HL-60 (cell line): ENCODE measurements at regions not wholly inside any gene's neighbourhood (a gene's known extent, or its start where the extent isn't known, plus 50 kb on each side); places are given as distances from the start of the nearest gene placed in this dataset.

Source experiments
- DNase-seq, 2 experiments: peaks; one replicate each; pipeline ENCODE4 v3.0.0-alpha.2; 2010 to 2020; ENCODE audit warnings: low read depth in 1 of 2, low spot score in 1 of 2
- H3K27ac ChIP-seq: fragments of 250-450 bp; sonication (Bioruptor Pico); replicated peaks from 2 replicates; pipeline ENCODE4 v1.5.1; 2020; ENCODE audit warnings: mild to moderate bottlenecking, moderate library complexity
- H3K27me3 ChIP-seq: fragments of 250-450 bp; sonication (Bioruptor Pico); 2 replicates; pipeline ENCODE4 v1.5.1; 2021; ENCODE audit warnings: mild to moderate bottlenecking, moderate library complexity; ENCODE audit not compliant: insufficient read depth, poor library complexity, severe bottlenecking
- H3K4me3 ChIP-seq: replicated peaks from 2 replicates; pipeline ENCODE4 v1.5.1; 2011; ENCODE audit warnings: mild to moderate bottlenecking, control low read depth, low read length; ENCODE audit not compliant: insufficient read depth
- GABPA ChIP-seq: IDR thresholded peaks from 2 replicates; pipeline ENCODE4 v1.6.1; 2012; ENCODE audit warnings: low read depth
- POLR2AphosphoS5 ChIP-seq: IDR thresholded peaks from 2 replicates; pipeline ENCODE4 v1.6.1; 2012; ENCODE audit warnings: low read depth
- REST ChIP-seq: IDR thresholded peaks from 2 replicates; pipeline ENCODE4 v1.6.1; 2012; ENCODE audit warnings: low read depth; ENCODE audit not compliant: insufficient replicate concordance
- SPI1 ChIP-seq: IDR thresholded peaks from 2 replicates; pipeline ENCODE4 v1.6.1; 2012; ENCODE audit warnings: low read depth, mild to moderate bottlenecking, borderline replicate concordance
- TF ChIP-seq, protein P1 (sequence below): IDR thresholded peaks from one replicate; pipeline ENCODE4 v1.5.1; 2011; ENCODE audit warnings: low read length, control low read depth, inconsistent platforms; ENCODE audit not compliant: insufficient read depth

DNA sequence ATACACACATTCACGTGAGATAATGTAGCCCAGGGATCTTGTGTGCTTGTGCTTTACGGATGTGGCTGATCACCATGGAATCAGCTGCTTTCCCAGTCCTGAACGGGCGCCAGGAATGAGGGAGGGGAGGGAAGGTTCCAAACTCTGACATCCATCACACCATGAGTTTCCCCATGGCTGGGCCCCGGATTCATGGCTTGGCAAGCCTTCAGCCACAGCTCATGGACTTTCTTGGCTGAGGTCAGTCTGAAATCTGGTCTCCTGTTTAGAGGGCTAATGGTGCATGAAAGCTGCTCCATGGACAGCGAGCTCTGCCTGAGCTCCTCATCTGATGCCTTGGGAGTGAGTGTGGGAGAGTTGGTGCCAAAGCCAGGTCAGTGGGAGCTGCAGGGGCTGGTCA is 767.6 kb upstream of the EEF2KMT start:
- Histone ChIP-seq H3K27ac (no peak overlapping the region), H3K27me3 (no peaks in the 10 kb centered on the region), H3K4me3 (no peak overlapping the region)
- DNase-seq = no peak
- TF ChIP-seq REST = no peak
- no peak for TF ChIP-seq POLR2AphosphoS5
- TF ChIP-seq GABPA = no peak
- TF ChIP-seq, protein P1, sequence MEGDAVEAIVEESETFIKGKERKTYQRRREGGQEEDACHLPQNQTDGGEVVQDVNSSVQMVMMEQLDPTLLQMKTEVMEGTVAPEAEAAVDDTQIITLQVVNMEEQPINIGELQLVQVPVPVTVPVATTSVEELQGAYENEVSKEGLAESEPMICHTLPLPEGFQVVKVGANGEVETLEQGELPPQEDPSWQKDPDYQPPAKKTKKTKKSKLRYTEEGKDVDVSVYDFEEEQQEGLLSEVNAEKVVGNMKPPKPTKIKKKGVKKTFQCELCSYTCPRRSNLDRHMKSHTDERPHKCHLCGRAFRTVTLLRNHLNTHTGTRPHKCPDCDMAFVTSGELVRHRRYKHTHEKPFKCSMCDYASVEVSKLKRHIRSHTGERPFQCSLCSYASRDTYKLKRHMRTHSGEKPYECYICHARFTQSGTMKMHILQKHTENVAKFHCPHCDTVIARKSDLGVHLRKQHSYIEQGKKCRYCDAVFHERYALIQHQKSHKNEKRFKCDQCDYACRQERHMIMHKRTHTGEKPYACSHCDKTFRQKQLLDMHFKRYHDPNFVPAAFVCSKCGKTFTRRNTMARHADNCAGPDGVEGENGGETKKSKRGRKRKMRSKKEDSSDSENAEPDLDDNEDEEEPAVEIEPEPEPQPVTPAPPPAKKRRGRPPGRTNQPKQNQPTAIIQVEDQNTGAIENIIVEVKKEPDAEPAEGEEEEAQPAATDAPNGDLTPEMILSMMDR = no peak
- TF ChIP-seq SPI1 = no peak

GRCh38 chr16:5863071-5863606 is 765.5 kb upstream of the EEF2KMT start:
- TF ChIP-seq POLR2AphosphoS5 (no peak), REST (no peak), GABPA (no peak), SPI1 (no peak)
- TF ChIP-seq, protein P1 = no peak
- no peak for DNase-seq
- Histone ChIP-seq H3K4me3 (no peak overlapping the region), H3K27me3 (no peaks in the 10 kb centered on the region), H3K27ac (no peak overlapping the region)

DNA sequence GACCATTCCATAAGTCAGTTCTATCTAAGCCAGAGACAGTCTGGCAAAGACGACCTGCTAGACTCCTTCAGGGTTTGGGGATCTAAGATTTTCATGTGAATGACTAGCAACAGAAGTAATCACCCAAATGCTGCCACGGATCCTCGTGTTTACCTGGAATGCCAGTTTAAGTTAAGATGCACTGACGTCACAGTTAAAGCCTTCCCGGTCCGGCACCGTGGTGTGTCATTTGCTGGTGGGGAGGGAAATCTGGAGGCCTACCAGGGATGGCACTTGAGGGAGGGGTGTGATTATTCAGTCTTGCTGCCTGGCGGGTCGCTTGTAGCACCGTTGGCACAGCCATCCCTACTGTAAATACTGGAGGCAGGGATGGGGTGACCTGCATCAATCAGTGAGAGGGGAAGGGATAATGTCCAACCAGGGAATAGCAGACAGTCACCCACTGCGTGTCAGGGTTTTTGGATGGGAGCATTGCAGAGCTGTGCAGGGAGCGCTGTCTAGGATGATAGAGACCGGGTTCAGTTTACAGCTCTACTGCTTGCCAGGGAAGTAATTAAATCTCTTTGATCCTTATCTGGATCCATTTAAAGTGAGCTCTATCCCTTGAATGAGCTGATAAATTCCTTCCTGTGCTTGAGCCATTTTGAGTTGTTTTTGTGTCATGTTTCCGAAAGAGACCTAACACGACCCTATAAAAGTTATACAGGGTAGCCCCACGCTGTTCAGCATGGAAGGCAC is 764.7 kb upstream of the EEF2KMT start:
- no peak overlapping the region for H3K4me3 ChIP-seq
- TF ChIP-seq GABPA (no peak), POLR2AphosphoS5 (no peak), REST (no peak), SPI1 (no peak)
- TF ChIP-seq, protein P1 = no peak
- H3K27me3 ChIP-seq = no peaks in the 10 kb centered on the region
- no peak for DNase-seq
- no peak overlapping the region for H3K27ac ChIP-seq
